PC-9 (cell line): ENCODE measurements at regions not wholly inside any gene's neighbourhood (a gene's known extent, or its start where the extent isn't known, plus 50 kb on each side); places are given as distances from the start of the nearest gene placed in this dataset.

Experiments
- CTCF ChIP-seq: fragments of 200-600 bp; sonication (generic); conservative IDR thresholded peaks from 2 replicates; pipeline ENCODE4 v1.6.1; 2017; ENCODE audit warnings: mixed run types, antibody characterized with exemption, mild to moderate bottlenecking, moderate library complexity
- EZH2 ChIP-seq: fragments of 200-600 bp; sonication (generic); IDR thresholded peaks from 2 replicates; pipeline ENCODE4 v1.8.0; 2017; ENCODE audit warnings: antibody characterized with exemption, low read depth

DNA sequence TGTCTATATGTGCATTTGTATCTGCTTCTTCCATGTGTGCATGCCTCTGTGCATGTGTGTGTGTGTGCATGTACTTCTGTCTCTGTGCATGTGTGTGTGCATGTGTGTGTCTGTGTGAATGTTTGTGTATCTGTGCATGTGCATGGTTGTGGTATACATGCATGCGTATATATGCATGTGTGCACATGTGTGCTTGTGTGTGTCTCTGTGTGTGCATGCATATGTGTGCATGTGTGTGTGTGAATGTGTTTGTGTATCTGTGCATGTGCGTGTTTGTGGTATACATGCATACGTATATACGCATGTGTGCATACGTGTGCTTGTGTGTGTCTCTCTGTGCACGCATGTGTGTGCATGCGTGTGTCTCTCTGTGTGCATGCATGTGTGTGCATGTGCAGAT is 363.2 kb upstream of the SFSWAP start:
- no peak for TF ChIP-seq EZH2
- TF ChIP-seq CTCF = no peak
